H9 (cell line): ENCODE measurements at regions not wholly inside any gene's neighbourhood (a gene's known extent, or its start where the extent isn't known, plus 50 kb on each side); places are given as distances from the start of the nearest gene placed in this dataset.

Experiments used
- DNase-seq: peaks from one replicate; pipeline ENCODE4 v3.0.0-alpha.2; 2017
- H2AFZ ChIP-seq: one replicate; pipeline ENCODE4 v1.6.1; 2013; ENCODE audit warnings: mild to moderate bottlenecking, low read length, control low read depth, moderate library complexity
- H2AK5ac ChIP-seq: 2 replicates; pipeline ENCODE4 v1.6.1; 2013; ENCODE audit warnings: low read length, control low read depth, mixed read lengths; ENCODE audit not compliant: insufficient read length
- H2BK120ac ChIP-seq: one replicate; pipeline ENCODE4 v1.6.1; 2013; ENCODE audit warnings: low read depth, mild to moderate bottlenecking, low read length, control low read depth, inconsistent platforms; ENCODE audit not compliant: poor library complexity, severe bottlenecking
- H2BK12ac ChIP-seq: 2 replicates; pipeline ENCODE4 v1.6.1; 2013; ENCODE audit warnings: low read length, control low read depth, mixed read lengths, low read depth; ENCODE audit not compliant: insufficient read length
- H2BK15ac ChIP-seq: 2 replicates; pipeline ENCODE4 v1.6.1; 2013; ENCODE audit warnings: low read depth, low read length, control low read depth
- H2BK20ac ChIP-seq: one replicate; pipeline ENCODE4 v1.6.1; 2013; ENCODE audit warnings: low read depth, mild to moderate bottlenecking, low read length, control low read depth, inconsistent platforms; ENCODE audit not compliant: poor library complexity, severe bottlenecking
- H2BK5ac ChIP-seq: 2 replicates; pipeline ENCODE4 v1.6.1; 2013; ENCODE audit warnings: low read length, control low read depth, mixed read lengths; ENCODE audit not compliant: insufficient read length
- H3K14ac ChIP-seq: 2 replicates; pipeline ENCODE4 v1.6.1; 2013; ENCODE audit warnings: low read length, control low read depth; ENCODE audit not compliant: insufficient read depth
- H3K18ac ChIP-seq: 2 replicates; pipeline ENCODE4 v1.6.1; 2013; ENCODE audit warnings: low read depth, mild to moderate bottlenecking, mixed read lengths, low read length, control low read depth; ENCODE audit not compliant: insufficient read length
- H3K23ac ChIP-seq: 2 replicates; pipeline ENCODE4 v1.6.1; 2013; ENCODE audit warnings: low read length, control low read depth, mixed read lengths, low read depth; ENCODE audit not compliant: insufficient read length
- H3K23me2 ChIP-seq: 2 replicates; pipeline ENCODE4 v1.6.1; 2013; ENCODE audit warnings: low read depth, mild to moderate bottlenecking, mixed read lengths, low read length, control low read depth; ENCODE audit not compliant: insufficient read length, poor library complexity, severe bottlenecking
- H3K27ac ChIP-seq: 2 replicates; pipeline ENCODE4 v1.5.1; 2013; ENCODE audit warnings: low read length, control low read depth, mixed read lengths, low read depth; ENCODE audit not compliant: insufficient read length
- H3K27me3 ChIP-seq: 2 replicates; pipeline ENCODE4 v1.6.1; 2013; ENCODE audit warnings: low read length, control low read depth, inconsistent platforms; ENCODE audit not compliant: insufficient read depth
- H3K4ac ChIP-seq: 2 replicates; pipeline ENCODE4 v1.6.1; 2013; ENCODE audit warnings: low read depth, mild to moderate bottlenecking, control low read depth, inconsistent platforms, low read length, moderate library complexity
- H3K4me1 ChIP-seq: 2 replicates; pipeline ENCODE4 v1.6.1; 2013; ENCODE audit warnings: low read length, control low read depth, inconsistent platforms; ENCODE audit not compliant: insufficient read depth
- H3K4me2 ChIP-seq: 2 replicates; pipeline ENCODE4 v1.6.1; 2013; ENCODE audit warnings: low read length, control low read depth, mixed read lengths; ENCODE audit not compliant: insufficient read length, insufficient read depth
- H3K56ac ChIP-seq: 2 replicates; pipeline ENCODE4 v1.6.1; 2013; ENCODE audit warnings: low read depth, mild to moderate bottlenecking, mixed read lengths, low read length, control low read depth; ENCODE audit not compliant: insufficient read length
- H3K79me1 ChIP-seq: 2 replicates; pipeline ENCODE4 v1.6.1; 2013; ENCODE audit warnings: low read depth, mild to moderate bottlenecking, moderate library complexity, low read length, control low read depth, inconsistent platforms; ENCODE audit not compliant: insufficient read depth, poor library complexity, severe bottlenecking
- H3K79me2 ChIP-seq: 2 replicates; pipeline ENCODE4 v1.6.1; 2013; ENCODE audit warnings: low read length, control low read depth, inconsistent platforms; ENCODE audit not compliant: insufficient read depth
- H3K9ac ChIP-seq: 2 replicates; pipeline ENCODE4 v1.6.1; 2013; ENCODE audit warnings: low read length, control low read depth, mixed read lengths; ENCODE audit not compliant: insufficient read length; ENCODE audit errors: extremely low read depth
- H3K9me3 ChIP-seq: one replicate; pipeline ENCODE4 v1.6.1; 2013; ENCODE audit warnings: low read depth, low read length, inconsistent platforms; ENCODE audit not compliant: control insufficient read depth
- H3T11ph ChIP-seq: one replicate; pipeline ENCODE4 v1.6.1; 2013; ENCODE audit warnings: mild to moderate bottlenecking, low read length, control low read depth, inconsistent platforms
- H4K20me1 ChIP-seq: one replicate; pipeline ENCODE4 v1.6.1; 2013; ENCODE audit not compliant: control insufficient read depth, insufficient read length, insufficient read depth
- H4K5ac ChIP-seq: 2 replicates; pipeline ENCODE4 v1.6.1; 2013; ENCODE audit warnings: low read depth, mild to moderate bottlenecking, mixed read lengths, low read length, control low read depth; ENCODE audit not compliant: insufficient read length
- H4K8ac ChIP-seq: replicated peaks from 2 replicates; pipeline ENCODE4 v1.6.1; 2013; ENCODE audit warnings: low read length, control low read depth, mixed read lengths, low read depth; ENCODE audit not compliant: insufficient read length
- H4K91ac ChIP-seq: 2 replicates; pipeline ENCODE4 v1.6.1; 2013; ENCODE audit warnings: low read depth, mild to moderate bottlenecking, moderate library complexity, mixed read lengths, low read length, control low read depth; ENCODE audit not compliant: insufficient read length
- H3K27ac Mint-ChIP-seq, 3 experiments: 2 replicates in 2 of 3; 3 replicates in 1 of 3; pipeline ENCODE4 v1.8.0; 2020 to 2021; ENCODE audit warnings: mixed read lengths in 3 of 3, mild to moderate bottlenecking in 1 of 3, moderate library complexity in 1 of 3
- H3K27me3 Mint-ChIP-seq: 2 replicates; pipeline ENCODE4 v1.8.0; 2021; ENCODE audit warnings: low read depth, mild to moderate bottlenecking, moderate library complexity, mixed read lengths
- H3K36me3 Mint-ChIP-seq, 3 experiments: 2 replicates in 2 of 3; 3 replicates in 1 of 3; pipeline ENCODE4 v1.8.0; 2020 to 2021; ENCODE audit warnings: low read depth in 3 of 3, mixed read lengths in 3 of 3; ENCODE audit not compliant: insufficient read depth in 1 of 3
- H3K4me1 Mint-ChIP-seq, 2 experiments: 2 replicates each; pipeline ENCODE4 v1.8.0; 2020; ENCODE audit warnings: mixed read lengths in 2 of 2
- H3K4me3 Mint-ChIP-seq, 2 experiments: 2 replicates in 1 of 2; 3 replicates in 1 of 2; pipeline ENCODE4 v1.8.0; 2020 to 2021; ENCODE audit warnings: mild to moderate bottlenecking in 2 of 2, mixed read lengths in 2 of 2, moderate library complexity in 1 of 2
- H3K9me3 Mint-ChIP-seq, 2 experiments: 2 replicates in 1 of 2; 3 replicates in 1 of 2; pipeline ENCODE4 v1.8.0; 2020; ENCODE audit warnings: mild to moderate bottlenecking in 2 of 2, mixed read lengths in 2 of 2, moderate library complexity in 1 of 2
- WGBS: extraction: QIAGEN DNeasy Blood & Tissue Kit; methylation state at CpG from one replicate; pipeline ENCODE4 v1.1.7; 2013; ENCODE audit warnings: missing lambda C conversion rate, low lambda C conversion rate, mixed read lengths; ENCODE audit not compliant: insufficient read length; ENCODE audit errors: extremely low coverage; 5-methylcytosine and 5-hydroxymethylcytosine counted together
- TF ChIP-seq, protein P1 (sequence below): fragments of 200-600 bp; sonication (generic); conservative IDR thresholded peaks from 3 replicates; pipeline ENCODE4 v1.8.0; 2021; ENCODE audit warnings: antibody characterized with exemption, mild to moderate bottlenecking

GRCh38 chr10:78691301-78692030 lies 377.3 kb upstream of the ZMIZ1 start:
- H3K14ac ChIP-seq: no peak overlapping the region; the same call in 1 of the 2 replicates
- Mint-ChIP-seq H3K36me3 (no peaks in the 10 kb centered on the region), H3K4me1 (peaks cover 3 to 4% of the 10 kb centered on the region in 2 experiments; a peak in 2 of 4 replicates), H3K27ac (0 out of 7 replicates have a peak overlapping the region, but pooled peaks of 1 of the 3 experiments have one; percentile 6), H3K9me3 (no peaks in the 10 kb centered on the region; a peak in 1 of 5 replicates), H3K27me3 (peaks cover 13% of the 10 kb centered on the region), H3K4me3 (no peak overlapping the region)
- no peak overlapping the region for H4K8ac ChIP-seq
- no CpG with 5 or more reads among the region's 4 CpGs for WGBS
- H3T11ph ChIP-seq: no peak overlapping the region
- no peak overlapping the region for H3K4me2 ChIP-seq
- H4K5ac ChIP-seq: no peak overlapping the region
- no peak overlapping the region for H2BK15ac ChIP-seq
- no peak overlapping the region for H2BK12ac ChIP-seq
- no peak overlapping the region for H3K18ac ChIP-seq
- no peak overlapping the region for H2BK20ac ChIP-seq
- H3K23me2 ChIP-seq: no peaks in the 10 kb centered on the region
- no peak overlapping the region for H3K27ac ChIP-seq
- H3K56ac ChIP-seq: no peak overlapping the region
- no peak overlapping the region for H2BK120ac ChIP-seq
- TF ChIP-seq, protein P1, sequence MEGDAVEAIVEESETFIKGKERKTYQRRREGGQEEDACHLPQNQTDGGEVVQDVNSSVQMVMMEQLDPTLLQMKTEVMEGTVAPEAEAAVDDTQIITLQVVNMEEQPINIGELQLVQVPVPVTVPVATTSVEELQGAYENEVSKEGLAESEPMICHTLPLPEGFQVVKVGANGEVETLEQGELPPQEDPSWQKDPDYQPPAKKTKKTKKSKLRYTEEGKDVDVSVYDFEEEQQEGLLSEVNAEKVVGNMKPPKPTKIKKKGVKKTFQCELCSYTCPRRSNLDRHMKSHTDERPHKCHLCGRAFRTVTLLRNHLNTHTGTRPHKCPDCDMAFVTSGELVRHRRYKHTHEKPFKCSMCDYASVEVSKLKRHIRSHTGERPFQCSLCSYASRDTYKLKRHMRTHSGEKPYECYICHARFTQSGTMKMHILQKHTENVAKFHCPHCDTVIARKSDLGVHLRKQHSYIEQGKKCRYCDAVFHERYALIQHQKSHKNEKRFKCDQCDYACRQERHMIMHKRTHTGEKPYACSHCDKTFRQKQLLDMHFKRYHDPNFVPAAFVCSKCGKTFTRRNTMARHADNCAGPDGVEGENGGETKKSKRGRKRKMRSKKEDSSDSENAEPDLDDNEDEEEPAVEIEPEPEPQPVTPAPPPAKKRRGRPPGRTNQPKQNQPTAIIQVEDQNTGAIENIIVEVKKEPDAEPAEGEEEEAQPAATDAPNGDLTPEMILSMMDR: no peak
- no peak overlapping the region for H4K91ac ChIP-seq
- no peak overlapping the region for H2AK5ac ChIP-seq
- H3K23ac ChIP-seq: no peak overlapping the region
- H4K20me1 ChIP-seq: no peaks in the 10 kb centered on the region
- no peaks in the 10 kb centered on the region for H3K9me3 ChIP-seq
- H3K79me1 ChIP-seq: no peaks in the 10 kb centered on the region
- H2BK5ac ChIP-seq: no peak overlapping the region
- H3K27me3 ChIP-seq: no peaks in the 10 kb centered on the region
- H3K79me2 ChIP-seq: no peaks in the 10 kb centered on the region
- no peak overlapping the region for H2AFZ ChIP-seq
- H3K9ac ChIP-seq: no peak overlapping the region
- H3K4me1 ChIP-seq: no peaks in the 10 kb centered on the region
- no peak for DNase-seq
- H3K4ac ChIP-seq: no peak overlapping the region
